Chondrocyte (in vitro differentiated cells): ENCODE measurements at regions not wholly inside any gene's neighbourhood (a gene's known extent, or its start where the extent isn't known, plus 50 kb on each side); places are given as distances from the start of the nearest gene placed in this dataset.

ENCODE experiments used
- DNase-seq: peaks from one replicate; pipeline ENCODE4 v3.0.0; 2021; ENCODE audit warnings: mixed read lengths, low spot score
- H3K27ac Mint-ChIP-seq: one replicate; pipeline ENCODE4 v1.8.0; 2021; ENCODE audit warnings: mild to moderate bottlenecking, moderate library complexity, mixed read lengths; ENCODE audit not compliant: unreplicated experiment
- H3K27me3 Mint-ChIP-seq: 2 replicates; pipeline ENCODE4 v1.8.0; 2021; ENCODE audit warnings: low read depth, mixed read lengths
- H3K36me3 Mint-ChIP-seq: 2 replicates; pipeline ENCODE4 v1.8.0; 2021; ENCODE audit warnings: low read depth, mixed read lengths
- H3K4me1 Mint-ChIP-seq: 2 replicates; pipeline ENCODE4 v1.8.0; 2021; ENCODE audit warnings: low read depth, mild to moderate bottlenecking, mixed read lengths
- H3K4me3 Mint-ChIP-seq: one replicate; pipeline ENCODE4 v1.8.0; 2021; ENCODE audit warnings: mild to moderate bottlenecking, moderate library complexity, mixed read lengths; ENCODE audit not compliant: unreplicated experiment
- H3K9me3 Mint-ChIP-seq: 2 replicates; pipeline ENCODE4 v1.8.0; 2021; ENCODE audit warnings: low read depth, mixed read lengths
- TF ChIP-seq, protein P1 (sequence below): fragments of 200-600 bp; sonication (generic); IDR thresholded peaks from 2 replicates; pipeline ENCODE4 v1.5.0; 2021; ENCODE audit warnings: antibody characterized with exemption, mild to moderate bottlenecking, moderate library complexity

DNA sequence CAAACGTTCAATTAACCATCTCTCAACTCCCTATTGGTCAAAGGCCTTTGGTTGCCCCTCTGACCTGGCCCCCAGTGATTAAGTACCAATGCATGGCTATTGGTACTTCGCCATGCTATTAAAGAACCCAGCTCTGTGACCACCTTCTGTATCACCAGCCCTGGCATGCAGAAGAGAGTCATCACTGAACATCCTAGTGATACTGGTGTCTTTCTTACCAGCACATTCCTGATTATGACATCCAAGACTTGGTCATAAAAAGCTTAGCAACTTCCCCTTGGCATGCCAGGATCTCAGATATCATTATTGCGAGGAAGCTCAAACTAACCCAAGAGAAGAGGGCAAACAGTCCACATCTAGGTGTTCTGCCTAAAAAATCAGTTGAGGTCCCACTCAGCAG, 122.3 kb upstream of the OTUD4 start:
- no peaks in the 10 kb centered on the region for H3K9me3 Mint-ChIP-seq
- H3K27me3 Mint-ChIP-seq, result no peaks in the 10 kb centered on the region
- H3K4me1 Mint-ChIP-seq, result peaks cover 7% of the 10 kb centered on the region
- H3K36me3 Mint-ChIP-seq, result no peaks in the 10 kb centered on the region
- no peak overlapping the region for H3K4me3 Mint-ChIP-seq
- TF ChIP-seq, protein P1, sequence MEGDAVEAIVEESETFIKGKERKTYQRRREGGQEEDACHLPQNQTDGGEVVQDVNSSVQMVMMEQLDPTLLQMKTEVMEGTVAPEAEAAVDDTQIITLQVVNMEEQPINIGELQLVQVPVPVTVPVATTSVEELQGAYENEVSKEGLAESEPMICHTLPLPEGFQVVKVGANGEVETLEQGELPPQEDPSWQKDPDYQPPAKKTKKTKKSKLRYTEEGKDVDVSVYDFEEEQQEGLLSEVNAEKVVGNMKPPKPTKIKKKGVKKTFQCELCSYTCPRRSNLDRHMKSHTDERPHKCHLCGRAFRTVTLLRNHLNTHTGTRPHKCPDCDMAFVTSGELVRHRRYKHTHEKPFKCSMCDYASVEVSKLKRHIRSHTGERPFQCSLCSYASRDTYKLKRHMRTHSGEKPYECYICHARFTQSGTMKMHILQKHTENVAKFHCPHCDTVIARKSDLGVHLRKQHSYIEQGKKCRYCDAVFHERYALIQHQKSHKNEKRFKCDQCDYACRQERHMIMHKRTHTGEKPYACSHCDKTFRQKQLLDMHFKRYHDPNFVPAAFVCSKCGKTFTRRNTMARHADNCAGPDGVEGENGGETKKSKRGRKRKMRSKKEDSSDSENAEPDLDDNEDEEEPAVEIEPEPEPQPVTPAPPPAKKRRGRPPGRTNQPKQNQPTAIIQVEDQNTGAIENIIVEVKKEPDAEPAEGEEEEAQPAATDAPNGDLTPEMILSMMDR, result no peak
- H3K27ac Mint-ChIP-seq, result no peak overlapping the region
- DNase-seq, result no peak

DNA sequence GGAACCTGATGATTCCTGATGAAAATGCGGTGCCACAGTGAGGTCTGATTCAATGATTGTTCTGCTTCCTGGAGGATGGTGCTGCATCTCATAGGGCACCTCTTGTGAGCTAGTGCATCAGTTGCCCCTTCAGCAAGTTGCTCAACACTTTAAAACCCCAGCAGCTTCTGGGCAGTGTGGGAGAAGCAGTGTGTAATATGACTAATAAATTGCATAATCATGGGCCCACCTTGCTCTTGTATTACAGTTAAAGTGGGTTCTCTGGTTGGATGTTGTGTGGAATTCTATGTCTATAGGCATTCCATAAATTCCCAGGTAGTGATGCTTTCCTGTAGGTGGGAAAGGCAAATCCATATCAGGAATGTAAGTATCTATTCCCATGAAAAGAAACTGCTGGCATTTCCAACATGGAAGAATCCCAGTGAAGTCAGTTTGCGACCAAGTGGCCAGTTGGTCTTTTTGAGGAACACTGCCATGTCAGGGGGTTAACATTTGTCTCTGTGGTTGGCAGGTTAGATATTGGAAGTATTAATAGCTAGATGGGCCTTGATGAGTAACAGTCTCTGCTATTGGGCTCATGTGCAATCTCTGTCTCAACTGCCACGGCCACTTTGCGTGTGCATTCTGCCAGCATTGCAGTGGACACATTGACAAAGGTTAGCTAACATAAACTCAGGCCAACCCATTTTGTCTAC, 121.1 kb upstream of the OTUD4 start:
- Mint-ChIP-seq H3K27me3 (no peaks in the 10 kb centered on the region), H3K27ac (no peak overlapping the region), H3K36me3 (no peaks in the 10 kb centered on the region), H3K4me3 (no peak overlapping the region), H3K4me1 (peaks cover 7% of the 10 kb centered on the region), H3K9me3 (no peaks in the 10 kb centered on the region)
- DNase-seq, result no peak
- TF ChIP-seq, protein P1, result no peak

DNA sequence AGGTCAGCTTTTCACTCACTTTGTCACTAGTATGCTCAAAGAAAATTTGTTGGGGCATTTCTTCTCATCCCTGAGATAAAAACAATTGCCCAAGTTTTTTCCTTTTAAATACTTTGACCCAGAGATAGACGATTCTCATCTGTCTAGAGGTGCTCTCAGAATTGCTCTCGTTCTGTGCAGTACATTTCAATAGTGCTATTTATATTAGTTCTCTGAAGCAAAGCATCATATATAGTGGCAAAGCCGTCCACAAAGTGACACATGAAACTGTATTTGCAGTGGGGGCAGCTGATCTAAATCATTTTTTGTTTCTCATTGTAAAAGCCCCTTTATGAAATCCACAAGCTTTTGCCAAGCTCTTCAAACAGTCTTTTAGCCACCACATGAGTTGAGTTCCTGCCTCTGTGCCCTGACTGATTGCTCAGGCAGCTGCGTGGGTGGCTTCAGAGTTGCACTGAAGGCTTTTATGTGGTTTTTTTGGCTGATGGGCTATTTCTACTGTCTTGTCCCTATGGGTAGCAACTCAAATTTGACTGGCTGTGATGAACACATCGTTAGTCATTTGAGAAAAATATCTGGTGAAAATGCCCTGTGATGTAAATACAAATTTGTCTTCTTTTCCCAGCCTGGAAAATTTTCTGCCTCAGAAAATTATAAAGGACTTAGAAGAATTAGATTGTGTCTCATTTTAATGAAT, 119.1 kb upstream of the OTUD4 start:
- peaks cover 1% of the 10 kb centered on the region for H3K27me3 Mint-ChIP-seq
- no peaks in the 10 kb centered on the region for H3K36me3 Mint-ChIP-seq
- H3K4me1 Mint-ChIP-seq, result peaks cover 7% of the 10 kb centered on the region
- DNase-seq, result no peak
- TF ChIP-seq, protein P1, result no peak
- H3K27ac Mint-ChIP-seq, result no peak overlapping the region
- no peak overlapping the region for H3K4me3 Mint-ChIP-seq
- H3K9me3 Mint-ChIP-seq, result no peaks in the 10 kb centered on the region

DNA sequence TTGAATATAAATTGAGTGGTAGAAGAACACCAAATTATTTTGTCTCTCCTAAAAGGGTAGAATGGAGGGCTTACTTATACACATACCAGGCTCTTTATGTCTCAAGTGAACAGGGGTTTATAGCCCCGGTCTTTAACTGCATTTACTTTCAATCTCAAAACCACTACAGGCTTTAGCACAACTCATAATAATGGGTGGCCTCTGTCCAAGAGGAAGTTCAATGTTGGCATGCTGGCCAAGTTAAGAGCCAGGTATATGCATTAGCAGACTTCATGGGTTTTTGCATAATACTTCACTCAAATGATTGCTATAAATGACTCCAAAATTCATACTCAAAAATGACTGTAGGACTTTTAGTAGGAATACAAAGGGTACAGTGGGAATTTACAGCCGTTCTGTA, 118.5 kb upstream of the OTUD4 start:
- Mint-ChIP-seq H3K27me3 (peaks cover 1% of the 10 kb centered on the region), H3K27ac (no peak overlapping the region), H3K9me3 (no peaks in the 10 kb centered on the region), H3K36me3 (no peaks in the 10 kb centered on the region), H3K4me3 (no peak overlapping the region), H3K4me1 (peaks cover 7% of the 10 kb centered on the region)
- TF ChIP-seq, protein P1, result no peak
- no peak for DNase-seq

DNA sequence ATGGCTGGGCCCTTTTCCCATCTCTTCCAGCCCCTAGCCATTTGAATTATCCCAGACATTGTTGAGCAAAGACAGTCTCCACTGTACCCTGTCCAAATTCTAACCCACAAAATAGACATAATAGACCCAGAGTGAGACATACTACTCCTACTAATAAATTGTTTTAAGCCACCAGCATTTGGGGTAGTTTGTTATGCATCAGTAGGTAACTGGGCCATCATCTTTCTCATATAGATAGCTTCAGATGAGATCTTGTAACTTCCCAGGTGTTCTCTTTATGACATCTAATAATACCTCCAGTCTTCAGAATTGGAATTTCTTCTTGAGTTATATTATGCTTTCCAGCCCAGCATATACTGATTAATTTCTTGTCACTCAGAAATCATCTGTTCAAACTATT, 117.2 kb upstream of the OTUD4 start:
- Mint-ChIP-seq H3K4me3 (no peak overlapping the region), H3K9me3 (no peaks in the 10 kb centered on the region), H3K27ac (no peak overlapping the region), H3K4me1 (peaks cover 7% of the 10 kb centered on the region), H3K36me3 (no peaks in the 10 kb centered on the region), H3K27me3 (peaks cover 1% of the 10 kb centered on the region)
- TF ChIP-seq, protein P1, result no peak
- DNase-seq, result no peak
